GM20000 (cell line): ENCODE measurements at regions not wholly inside any gene's neighbourhood (a gene's known extent, or its start where the extent isn't known, plus 50 kb on each side); places are given as distances from the start of the nearest gene placed in this dataset.

Experiments used
- DNase-seq: peaks from one replicate; pipeline ENCODE4 v3.0.0; 2012; ENCODE audit warnings: low spot score
- CTCF ChIP-seq: IDR thresholded peaks from 2 replicates; pipeline ENCODE4 v1.5.1; 2012; ENCODE audit warnings: mild to moderate bottlenecking, control low read depth; ENCODE audit errors: extremely low read depth, missing control alignments

GRCh38 chr1:198072177-198072576 is 84.6 kb upstream of the NEK7 start:
- no peak for DNase-seq
- no peak for TF ChIP-seq CTCF

- DNase-seq, result no peak
- TF ChIP-seq CTCF, result no peak
These were observed 81.5 kb upstream of the NEK7 start for GRCh38 chr1:198075296-198075695.

- no peak for DNase-seq
- TF ChIP-seq CTCF, result no peak
These were observed 77.3 kb upstream of the NEK7 start for GRCh38 chr1:198079432-198079951.

GRCh38 chr1:198082576-198082975 is 74.2 kb upstream of the NEK7 start:
- DNase-seq, result no peak
- no peak for TF ChIP-seq CTCF

GRCh38 chr1:198083549-198083948 is 73.2 kb upstream of the NEK7 start:
- no peak for DNase-seq
- no peak for TF ChIP-seq CTCF

- TF ChIP-seq CTCF, result no peak
- DNase-seq, result no peak
These were observed 72.4 kb upstream of the NEK7 start for GRCh38 chr1:198084241-198084908.

GRCh38 chr1:198086051-198086745 is 70.6 kb upstream of the NEK7 start:
- no peak for TF ChIP-seq CTCF
- no peak for DNase-seq
